HG03575 (cell line): ENCODE measurements at regions not wholly inside any gene's neighbourhood (a gene's known extent, or its start where the extent isn't known, plus 50 kb on each side); places are given as distances from the start of the nearest gene placed in this dataset.
"Not testable (repeated sequence)": the region's sequence is repeated elsewhere in the genome, so short reads cannot be mapped to it uniquely, and the experiment has no call there.

Experiments
- ATAC-seq: cut with Tn5 transposase; IDR thresholded peaks from one replicate; pipeline ENCODE4 v1.9.1; 2021; ENCODE audit not compliant: unreplicated experiment, insufficient number of reproducible peaks, low FRiP score; ENCODE audit errors: extremely low read depth

DNA sequence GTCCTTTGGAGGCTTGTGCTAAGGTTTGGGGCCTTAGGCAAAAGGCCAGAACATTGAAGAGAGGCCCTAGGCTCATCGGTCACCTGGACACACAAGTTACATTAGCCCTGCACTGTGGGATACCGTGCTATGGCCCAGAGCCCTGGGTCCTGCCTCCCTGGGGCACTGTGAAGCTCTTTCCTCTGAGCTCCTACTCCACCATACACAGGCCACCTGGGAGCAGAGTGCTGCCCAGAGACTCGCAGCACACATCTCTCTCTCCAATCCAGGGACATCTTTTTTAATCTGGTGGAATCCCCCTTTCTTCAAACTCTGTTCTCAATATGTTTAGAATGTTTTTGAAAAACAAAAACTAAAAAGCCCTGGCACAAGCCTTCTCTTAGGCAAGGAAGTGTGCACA lies 314.2 kb upstream of the RGS6 start:
- no peak for ATAC-seq

DNA sequence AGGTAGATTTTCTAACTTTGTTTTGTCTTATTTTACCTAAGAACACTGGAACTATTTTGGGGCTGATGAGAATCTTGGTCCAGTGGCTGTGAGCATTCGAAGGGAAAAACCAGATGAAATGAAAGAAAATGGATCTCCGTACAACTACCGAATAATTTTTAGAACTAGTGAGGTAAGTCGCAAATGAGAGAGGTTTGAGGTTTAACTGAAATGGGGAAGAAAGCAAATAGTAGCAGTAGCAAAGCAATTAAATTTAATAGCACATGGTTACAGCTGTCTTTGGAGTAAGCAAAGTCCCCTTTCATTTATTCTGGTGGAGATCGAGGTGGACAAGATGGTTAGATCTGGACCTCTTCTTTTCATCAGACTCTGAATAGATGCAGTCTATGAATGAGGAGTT lies 313.5 kb upstream of the RGS6 start:
- no peak for ATAC-seq

DNA sequence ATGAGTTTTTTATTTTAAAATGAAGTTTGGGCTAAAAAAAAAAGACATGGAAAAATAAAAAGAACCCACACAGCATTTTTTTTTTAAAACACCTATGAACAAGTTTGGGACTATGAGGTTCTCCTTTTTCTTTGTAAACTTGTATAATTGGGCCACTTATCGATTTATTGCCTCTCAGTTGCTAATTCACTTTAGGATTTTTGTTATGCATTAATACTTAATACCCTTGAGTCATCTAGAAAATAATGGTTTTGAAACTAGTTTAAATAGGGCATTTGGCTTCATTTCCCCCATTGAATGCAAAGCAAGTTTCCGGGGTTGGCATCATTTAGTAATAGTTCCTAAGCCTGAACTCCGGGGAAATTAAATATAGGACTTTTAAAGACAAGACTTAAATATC lies 312.8 kb upstream of the RGS6 start:
- ATAC-seq: no peak

DNA sequence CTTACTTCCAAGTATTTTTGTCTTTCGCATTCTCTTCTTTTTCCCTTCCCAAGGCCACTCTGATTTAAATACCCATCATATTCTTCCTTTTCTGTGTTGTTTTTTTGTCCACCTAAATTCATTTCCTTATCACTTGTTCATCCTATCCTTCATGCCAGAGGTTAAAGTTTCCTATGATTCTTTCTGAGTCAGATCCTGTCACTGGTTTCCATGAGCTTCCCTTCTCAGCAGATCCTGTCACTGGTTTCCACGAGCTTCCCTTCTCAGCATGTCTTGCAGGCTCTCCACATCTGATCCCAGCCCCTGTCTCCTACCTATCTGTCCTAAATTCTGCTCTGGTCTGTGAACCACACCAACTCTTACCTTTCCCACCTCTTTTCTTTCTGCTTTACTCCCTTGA lies 311.8 kb upstream of the RGS6 start:
- ATAC-seq: no peak

DNA sequence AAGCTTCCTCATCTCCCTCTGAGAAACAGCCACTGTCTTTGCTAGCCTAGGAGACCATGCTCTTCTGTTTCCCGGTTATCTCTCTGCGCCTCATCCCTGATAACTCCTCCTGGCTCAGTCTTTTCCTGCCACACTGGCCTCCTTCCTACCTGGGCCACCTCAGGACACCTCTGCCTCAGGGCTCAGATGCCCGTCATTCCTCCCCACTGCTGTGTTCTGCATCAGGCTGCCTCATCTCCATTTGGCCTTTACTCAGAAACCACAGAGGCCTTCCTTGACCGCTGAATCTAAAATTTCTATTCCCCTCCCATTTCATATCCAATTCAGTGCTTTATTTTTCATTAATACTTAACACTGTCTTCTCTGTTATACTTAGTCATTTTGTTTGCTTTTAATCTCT lies 311.0 kb upstream of the RGS6 start:
- no peak for ATAC-seq

DNA sequence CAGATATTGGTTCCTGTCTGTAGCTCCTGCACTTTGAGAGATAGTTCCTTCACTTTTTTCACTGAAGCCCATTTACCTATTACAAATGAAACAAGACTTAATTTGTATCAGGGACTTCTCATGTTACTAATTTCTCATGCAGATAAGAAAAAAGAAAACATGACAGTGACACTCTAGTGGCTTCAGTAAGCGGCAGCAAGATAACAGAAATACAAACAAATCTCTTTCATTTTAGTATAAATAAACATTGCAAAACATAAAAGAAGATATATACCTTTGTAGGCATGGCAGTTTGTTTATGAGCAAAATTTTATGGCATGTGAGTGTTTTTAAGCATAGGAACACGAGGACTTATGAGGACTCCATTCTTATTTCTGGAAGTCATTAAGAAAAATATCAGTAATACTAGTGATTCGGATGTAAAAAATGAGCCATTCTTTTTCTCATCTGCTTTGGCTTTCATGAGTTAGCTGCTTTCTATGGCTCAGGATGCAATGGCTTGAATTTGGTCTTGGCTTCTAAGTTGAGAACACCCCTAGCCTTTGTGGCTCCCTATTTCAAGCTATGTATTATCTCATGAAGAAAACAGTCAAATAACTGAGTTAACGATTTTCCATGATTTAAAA lies 310.1 kb upstream of the RGS6 start:
- no peak for ATAC-seq

DNA sequence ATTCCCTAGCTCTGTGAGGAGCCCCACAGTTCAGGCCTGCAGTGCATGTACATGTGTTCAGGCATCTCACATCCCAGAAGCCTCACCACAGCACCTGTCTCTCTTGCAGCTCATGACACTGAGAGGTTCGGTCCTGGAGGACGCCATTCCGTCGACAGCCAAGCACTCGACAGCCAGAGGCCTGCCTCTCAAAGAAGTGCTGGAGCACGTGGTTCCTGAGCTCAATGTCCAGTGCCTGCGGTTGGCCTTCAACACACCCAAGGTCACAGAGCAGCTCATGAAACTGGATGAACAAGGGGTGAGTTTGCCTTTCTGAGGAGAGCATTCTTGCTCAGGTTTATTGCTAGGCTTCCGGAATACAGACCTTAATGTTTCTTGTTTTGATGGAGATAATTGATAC lies 308.3 kb upstream of the RGS6 start:
- ATAC-seq: no peak

DNA sequence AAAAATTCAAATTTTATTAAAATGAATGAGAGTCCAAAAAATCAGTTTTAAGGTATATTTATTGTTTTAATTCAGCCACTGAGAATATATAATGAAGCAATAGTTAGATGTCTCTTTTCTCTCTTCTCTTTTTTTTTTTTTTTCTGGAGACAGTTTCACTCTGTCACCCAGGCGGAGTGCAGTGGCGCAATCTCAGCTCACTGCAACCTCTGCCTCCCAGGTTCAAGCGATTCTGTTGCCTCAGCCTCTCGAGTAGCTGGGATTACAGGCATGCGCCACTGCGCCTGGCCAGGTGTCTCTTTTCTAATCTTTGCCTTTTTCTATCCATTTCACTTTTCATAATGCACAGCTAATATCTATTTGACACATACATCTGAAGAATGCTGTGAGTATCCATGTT lies 307.1 kb upstream of the RGS6 start:
- ATAC-seq: no peak

DNA sequence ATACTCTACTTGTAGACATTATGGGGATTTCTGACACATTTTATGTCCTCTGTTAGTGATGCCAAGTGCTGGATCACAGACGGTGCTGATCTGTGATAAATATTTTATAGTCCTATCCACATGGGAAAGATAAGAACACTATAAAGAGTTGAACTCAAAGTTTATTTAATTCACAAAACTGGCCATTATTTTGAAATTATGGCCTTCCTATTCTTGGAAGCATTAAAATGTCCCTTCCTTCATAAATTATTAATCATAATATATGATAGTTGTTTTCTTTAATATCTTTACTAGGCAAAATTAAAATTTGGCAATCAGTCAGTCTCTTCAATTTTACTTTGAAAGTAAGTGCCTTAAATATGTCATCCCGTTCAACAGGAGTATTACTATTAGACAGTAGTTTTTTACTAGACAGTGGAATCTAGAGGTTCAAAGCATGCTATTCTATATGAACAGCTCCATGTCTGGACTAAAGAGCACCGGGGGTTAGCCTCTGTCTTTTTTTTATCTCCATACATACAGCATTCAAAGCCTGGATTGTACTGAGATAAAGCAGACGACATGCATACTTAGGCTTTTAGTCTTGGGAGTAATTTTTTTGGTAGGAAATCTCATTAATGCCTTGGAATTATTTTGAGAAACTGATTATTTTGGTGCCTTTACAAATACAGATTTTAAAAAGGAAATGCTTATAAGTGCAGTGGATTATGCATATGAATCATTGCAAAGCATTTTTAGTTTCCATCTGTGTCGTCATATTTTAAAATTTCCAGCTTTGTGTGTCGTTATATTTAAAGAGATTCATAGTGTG lies 306.1 kb upstream of the RGS6 start:
- no peak for ATAC-seq

DNA sequence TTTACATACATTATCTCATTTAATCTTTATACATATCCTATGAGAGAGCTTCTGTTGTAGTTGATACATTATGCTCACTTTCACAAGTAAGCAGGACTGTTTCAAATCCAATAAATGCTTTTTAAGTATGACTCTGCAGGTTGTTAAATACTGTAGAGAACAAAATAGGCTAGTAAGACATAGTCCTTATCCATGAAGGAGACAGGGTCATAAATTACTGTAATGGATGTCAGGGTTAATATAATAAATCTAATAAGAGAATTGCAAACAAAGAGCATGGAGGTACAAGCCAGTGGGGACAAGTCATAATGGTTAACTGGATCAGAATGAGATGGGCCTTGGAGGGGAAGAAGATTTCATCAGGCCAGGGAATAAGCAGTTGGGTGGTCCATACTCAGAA lies 303.8 kb upstream of the RGS6 start:
- no peak for ATAC-seq

DNA sequence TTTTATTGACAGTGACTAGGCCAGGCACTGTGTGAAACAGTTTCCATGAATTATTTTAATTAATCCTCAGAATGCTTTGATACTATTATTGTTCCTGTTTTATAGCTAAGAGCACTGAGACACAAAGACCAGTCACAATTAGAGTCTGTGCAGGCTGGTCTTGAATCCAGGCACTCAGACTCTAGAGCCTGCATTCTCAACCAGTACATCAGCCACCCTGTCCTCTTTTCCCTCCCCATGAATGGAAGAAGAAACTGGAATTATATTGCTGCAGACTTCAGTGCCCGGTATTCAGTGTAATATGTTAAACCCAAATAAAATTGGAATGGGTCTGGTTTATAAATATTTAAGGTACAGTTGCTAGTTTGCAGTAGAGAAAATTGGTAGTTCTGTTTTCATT lies 303.0 kb upstream of the RGS6 start:
- ATAC-seq: no peak

DNA sequence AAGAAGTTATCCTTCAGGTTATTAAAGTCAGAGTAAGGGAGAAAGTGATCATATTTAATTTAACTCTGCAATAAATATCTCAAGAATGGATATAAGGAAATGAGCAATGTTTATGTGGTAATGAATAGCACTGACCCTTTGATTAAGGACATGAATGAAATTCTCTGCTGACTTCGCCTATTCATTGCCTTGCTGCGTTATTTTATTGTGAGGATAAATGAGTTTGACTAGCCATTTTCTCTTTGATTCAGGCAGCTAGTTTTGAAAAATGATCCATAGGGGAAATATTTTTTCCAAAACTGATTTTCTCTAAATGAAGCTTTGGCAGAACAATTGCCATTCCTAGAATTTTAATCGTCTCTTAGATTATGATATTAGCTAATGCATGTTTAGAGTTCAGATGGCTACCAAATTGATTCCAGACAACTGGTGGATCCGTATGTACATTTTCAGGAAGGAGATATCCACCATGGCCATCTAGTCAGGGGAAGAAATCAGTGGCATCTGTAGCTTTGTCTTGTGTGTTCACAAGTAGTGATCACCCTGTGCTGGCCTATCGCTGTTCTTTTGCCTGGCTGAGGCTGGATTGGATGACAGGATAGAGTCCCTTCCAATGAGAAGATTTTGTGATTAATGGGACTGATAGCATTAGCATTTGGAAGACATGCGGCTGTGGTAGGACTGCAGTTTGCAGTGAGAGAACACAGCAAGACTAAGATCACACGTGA lies 302.3 kb upstream of the RGS6 start:
- no peak for ATAC-seq

DNA sequence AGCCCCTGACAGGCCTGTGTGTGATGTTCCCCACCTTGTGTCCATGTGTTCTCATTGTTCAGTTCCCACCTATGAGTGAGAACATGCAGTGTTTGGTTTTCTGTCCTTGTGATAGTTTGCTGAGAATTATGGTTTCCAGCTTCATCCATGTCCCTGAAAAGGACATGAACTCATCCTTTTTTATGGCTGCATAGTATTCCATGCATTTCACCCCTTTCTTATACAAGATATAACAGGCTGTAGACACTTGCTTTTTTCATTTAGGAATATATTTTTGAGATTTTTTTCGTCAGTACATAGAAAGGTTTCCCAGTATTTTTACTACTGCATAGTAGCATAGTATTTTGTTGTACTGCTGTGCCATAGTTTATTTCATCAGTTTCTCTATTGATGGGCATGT lies 301.2 kb upstream of the RGS6 start:
- not testable (repeated sequence) for ATAC-seq

DNA sequence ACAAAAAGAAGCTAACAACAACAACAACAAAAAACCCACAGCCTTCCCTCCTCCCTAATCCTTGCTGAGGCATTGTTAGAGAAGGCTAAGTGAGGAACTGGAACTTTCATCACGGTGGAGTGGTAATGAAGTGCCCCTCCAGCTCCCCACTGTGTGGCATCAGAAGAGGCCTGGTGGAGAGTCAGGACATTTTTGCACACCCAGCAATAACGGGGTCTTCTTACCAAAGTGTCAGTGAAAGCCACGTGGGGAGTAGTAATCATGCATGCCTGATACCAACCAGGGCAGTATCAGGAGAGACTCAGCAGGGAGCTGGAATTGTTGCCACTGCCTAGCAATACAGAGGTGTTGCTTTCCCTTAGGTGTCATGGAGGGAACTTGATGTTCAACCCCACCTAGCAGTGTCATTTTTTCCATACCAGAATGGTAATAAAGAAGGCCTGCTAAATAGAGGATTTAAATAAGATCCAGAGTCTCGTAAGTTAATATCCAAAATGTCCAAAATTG lies 299.7 kb upstream of the RGS6 start:
- ATAC-seq: no peak

DNA sequence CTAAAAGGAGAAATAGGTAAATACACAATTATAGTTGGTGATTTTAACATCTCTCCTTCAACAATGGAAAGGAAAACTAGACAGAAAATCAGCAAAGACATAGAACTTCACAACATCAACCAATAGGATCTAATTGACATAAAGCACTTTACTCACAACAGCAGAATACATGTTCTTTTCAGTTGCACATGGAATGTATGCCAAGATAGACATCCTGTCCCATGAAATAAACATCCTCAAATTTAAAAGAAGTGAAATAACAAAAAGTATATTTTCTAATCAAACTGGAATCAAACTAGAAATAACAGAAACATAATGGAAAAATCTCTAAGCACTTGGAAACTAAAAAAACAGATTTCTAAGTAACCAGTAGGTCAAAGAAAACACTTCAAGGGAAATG lies 296.2 kb upstream of the RGS6 start:
- no peak for ATAC-seq

DNA sequence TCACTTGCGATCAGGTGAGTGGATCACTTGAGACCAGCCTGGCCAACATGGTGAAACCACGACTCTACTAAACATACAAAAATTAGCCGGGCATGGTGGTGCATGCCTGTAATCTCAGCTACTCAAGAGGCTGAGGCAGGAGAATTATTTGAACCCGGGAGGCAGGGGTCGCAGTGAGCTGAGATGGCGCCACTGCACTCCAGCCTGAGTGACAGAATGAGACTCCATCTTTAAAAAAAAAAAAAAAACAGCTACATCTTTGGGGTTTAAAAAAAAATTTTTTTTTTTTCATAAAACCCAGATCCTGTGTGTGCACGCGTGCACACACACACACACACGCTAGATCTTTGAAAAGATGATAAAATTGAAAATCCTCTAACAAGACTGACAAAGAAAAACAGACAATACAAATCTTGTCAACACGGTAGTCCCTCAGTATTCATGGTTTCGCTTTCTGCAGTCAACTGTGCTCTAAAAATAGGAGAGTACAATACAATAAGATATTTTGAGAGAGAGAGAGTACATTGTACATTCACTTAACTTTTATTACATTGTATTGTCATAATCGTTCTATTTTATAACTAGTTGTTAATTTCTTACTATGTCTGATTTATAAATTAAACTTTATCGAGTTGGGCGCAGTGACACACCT lies 295.3 kb upstream of the RGS6 start:
- no peak for ATAC-seq

DNA sequence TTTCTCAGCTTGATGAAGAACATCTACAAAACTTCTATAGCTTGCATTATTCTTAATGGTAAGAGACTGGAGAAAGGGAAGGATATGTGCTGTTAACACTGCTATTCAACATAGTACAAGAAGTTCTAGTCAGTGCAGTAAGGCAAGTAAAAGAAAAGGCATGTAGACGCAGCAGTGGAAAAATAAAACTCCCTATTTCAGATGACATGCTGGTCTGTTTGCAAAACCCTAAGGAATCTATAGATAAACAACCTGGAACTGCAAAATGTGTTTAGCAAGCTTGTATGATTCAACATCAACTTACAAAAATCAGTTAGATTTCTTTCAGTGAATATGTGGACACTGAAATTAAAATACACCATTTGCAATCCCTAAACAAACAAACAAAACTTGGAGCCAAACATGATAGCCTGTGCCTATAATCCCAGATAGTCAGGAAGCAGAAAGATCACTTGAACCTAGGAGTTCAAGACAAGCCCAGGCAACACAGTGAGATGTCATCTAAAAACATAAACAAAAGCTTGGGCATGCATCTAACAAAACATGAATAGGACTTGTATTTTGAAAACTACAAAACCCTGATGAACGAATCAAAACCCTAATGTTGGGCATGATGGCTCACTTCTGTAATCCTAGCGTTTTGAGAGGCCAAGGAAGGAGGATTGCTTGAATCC lies 293.6 kb upstream of the RGS6 start:
- no peak for ATAC-seq

DNA sequence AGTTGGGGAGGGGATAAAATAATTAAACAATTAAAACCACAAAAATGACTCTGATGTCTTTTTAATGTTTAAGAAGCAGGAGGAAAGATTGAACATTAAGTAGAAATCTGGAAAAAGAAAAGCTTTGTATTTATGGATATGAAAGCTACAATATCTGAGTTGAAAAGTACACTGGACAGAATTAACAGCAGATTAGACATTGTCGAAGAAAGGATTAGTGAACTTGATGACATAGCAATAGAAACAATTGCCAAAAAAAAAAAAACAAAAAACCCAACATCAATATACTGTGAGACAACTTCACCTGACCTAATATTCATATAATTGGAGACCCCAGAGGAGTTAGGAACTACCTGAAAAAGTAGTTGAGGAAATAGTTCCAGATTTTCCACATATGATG lies 289.5 kb upstream of the RGS6 start:
- ATAC-seq: no peak

DNA sequence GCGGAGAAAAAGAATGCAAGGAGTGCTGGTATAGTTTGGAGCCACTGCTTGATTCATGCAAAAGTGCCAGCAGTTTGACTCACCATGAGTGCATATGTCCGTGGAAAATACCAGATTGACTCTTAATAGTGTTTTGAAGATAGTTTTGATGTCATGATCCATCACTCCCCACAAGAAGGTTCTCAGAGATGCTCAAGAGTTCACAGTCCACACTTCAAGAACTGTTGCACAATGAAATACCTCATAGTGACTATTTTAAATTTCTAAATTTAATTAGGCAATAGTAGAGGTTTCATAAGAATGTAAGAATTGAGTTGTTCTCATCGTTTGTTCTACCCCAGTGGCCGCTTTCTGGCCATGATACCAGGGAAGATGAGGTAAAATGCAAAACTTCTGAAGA lies 286.6 kb upstream of the RGS6 start:
- ATAC-seq: no peak
